Cardiac muscle cell (in vitro differentiated cells and primary cell): ENCODE measurements at regions not wholly inside any gene's neighbourhood (a gene's known extent, or its start where the extent isn't known, plus 50 kb on each side); places are given as distances from the start of the nearest gene placed in this dataset.

Source experiments
- DNase-seq, 2 donors: peaks; one replicate each; pipeline versions ENCODE4 v3.0.0 to v3.0.0-alpha.2; 2010 to 2017; ENCODE audit warnings: low read depth in 1 of 2, low spot score in 1 of 2
- H3K27ac ChIP-seq: fragments of 200-600 bp; sonication (generic); 2 replicates; pipeline ENCODE4 v1.5.1; 2016
- H3K27me3 ChIP-seq: fragments of 200-600 bp; sonication (generic); 2 replicates; pipeline ENCODE4 v1.6.0; 2016; ENCODE audit warnings: control low read depth
- H3K36me3 ChIP-seq: fragments of 200-600 bp; sonication (generic); 2 replicates; pipeline ENCODE4 v1.5.1; 2016; ENCODE audit warnings: control low read depth
- H3K4me1 ChIP-seq: fragments of 200-600 bp; sonication (generic); 2 replicates; pipeline ENCODE4 v1.8.1; 2017; ENCODE audit warnings: low read depth, mild to moderate bottlenecking, mixed run types
- H3K4me3 ChIP-seq: fragments of 200-600 bp; sonication (generic); 2 replicates; pipeline ENCODE4 v1.5.1; 2016; ENCODE audit warnings: mild to moderate bottlenecking
- H3K9me3 ChIP-seq: fragments of 200-600 bp; sonication (generic); 2 replicates; pipeline ENCODE4 v1.5.1; 2017; ENCODE audit warnings: low read depth, mild to moderate bottlenecking, control low read depth
- TF ChIP-seq, protein P1 (sequence below): IDR thresholded peaks from 2 replicates; pipeline ENCODE4 v1.5.1; 2012; ENCODE audit warnings: low read depth, mild to moderate bottlenecking, low read length

DNA sequence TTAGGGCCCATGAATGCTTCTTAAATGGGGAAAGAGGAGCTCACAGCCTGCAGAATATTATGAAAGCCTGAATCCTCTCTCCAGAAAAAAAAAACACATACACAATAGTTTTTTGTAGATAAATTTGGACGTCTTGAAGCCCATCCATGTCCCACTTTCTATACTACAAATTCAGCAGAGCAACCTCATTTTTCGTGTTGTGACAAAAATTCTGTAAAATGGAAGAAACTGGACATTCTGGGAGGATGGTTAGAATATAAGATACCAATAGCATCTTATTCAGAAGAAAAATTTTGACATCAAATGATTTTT is 102.1 kb downstream of the ZNF281 start:
- Histone ChIP-seq H3K27ac (no peak overlapping the region), H3K9me3 (no peaks in the 10 kb centered on the region), H3K36me3 (no peaks in the 10 kb centered on the region), H3K4me3 (no peak overlapping the region), H3K4me1 (no peaks in the 10 kb centered on the region), H3K27me3 (peaks cover 44% of the 10 kb centered on the region)
- no peak for DNase-seq
- TF ChIP-seq, protein P1, sequence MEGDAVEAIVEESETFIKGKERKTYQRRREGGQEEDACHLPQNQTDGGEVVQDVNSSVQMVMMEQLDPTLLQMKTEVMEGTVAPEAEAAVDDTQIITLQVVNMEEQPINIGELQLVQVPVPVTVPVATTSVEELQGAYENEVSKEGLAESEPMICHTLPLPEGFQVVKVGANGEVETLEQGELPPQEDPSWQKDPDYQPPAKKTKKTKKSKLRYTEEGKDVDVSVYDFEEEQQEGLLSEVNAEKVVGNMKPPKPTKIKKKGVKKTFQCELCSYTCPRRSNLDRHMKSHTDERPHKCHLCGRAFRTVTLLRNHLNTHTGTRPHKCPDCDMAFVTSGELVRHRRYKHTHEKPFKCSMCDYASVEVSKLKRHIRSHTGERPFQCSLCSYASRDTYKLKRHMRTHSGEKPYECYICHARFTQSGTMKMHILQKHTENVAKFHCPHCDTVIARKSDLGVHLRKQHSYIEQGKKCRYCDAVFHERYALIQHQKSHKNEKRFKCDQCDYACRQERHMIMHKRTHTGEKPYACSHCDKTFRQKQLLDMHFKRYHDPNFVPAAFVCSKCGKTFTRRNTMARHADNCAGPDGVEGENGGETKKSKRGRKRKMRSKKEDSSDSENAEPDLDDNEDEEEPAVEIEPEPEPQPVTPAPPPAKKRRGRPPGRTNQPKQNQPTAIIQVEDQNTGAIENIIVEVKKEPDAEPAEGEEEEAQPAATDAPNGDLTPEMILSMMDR, result no peak

DNA sequence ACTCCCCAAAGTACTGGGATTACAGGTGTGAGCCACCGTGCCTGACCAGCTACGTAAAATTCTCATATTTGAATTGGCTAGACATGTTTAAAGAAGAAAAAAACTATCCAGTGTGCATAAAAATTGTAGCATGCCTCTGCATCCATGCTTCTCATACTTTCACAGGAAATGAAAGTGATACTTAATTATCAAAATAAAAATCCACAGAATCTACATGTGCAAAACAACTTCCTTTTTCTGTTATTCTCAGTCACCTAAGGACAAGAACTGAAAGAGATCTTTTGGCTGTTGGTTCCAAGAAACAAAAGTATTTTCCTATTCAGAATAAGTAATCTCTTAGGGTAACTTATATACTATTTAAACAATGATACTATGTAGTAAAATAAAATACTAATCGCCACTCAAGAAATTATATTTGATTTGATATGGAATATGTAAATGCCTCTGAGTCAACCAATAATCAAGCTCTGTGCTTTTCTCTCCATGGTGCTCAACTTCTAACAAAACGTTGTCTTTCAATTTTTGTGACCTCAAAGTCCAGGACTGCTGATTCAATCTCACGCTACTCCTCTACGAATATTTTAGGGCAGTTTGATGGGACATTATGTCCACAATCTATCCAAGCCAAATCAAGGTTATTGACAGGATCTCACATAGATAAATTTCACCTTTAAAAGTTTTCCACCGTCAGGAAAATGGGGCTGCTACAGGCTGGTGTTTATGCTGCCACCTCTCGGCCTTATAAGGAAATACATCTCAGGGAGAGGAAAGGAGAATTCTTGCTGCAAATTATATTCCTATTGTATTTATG is 102.7 kb downstream of the ZNF281 start:
- Histone ChIP-seq H3K27ac (no peak overlapping the region), H3K9me3 (no peaks in the 10 kb centered on the region), H3K27me3 (peaks cover 50% of the 10 kb centered on the region), H3K4me1 (no peaks in the 10 kb centered on the region), H3K4me3 (no peak overlapping the region), H3K36me3 (no peaks in the 10 kb centered on the region)
- TF ChIP-seq, protein P1, result peak; percentile 89
- DNase-seq, result peak; percentile 49 to 56

DNA sequence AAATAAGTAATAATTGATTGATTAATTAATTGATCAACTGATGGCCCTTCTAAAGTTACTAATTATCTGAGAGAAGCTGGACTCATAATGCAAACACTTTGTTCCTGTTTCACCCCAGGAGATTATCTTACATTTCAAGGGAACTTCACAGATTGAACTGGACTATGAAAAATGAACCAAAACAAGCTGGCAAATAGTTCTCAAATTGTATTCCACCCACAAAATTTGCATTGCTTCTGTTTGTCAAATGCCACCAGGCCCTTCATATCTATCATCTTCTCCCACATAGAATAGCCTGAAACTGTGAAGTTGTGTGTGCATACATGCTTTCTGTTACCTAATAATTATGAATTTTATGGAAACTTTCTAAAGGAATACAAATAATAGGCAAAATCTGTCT is 104.0 kb downstream of the ZNF281 start:
- TF ChIP-seq, protein P1, result no peak
- no peaks in the 10 kb centered on the region for H3K4me1 ChIP-seq
- DNase-seq, result no peak
- H3K27me3 ChIP-seq, result peaks cover 63% of the 10 kb centered on the region
- no peak overlapping the region for H3K4me3 ChIP-seq
- H3K36me3 ChIP-seq, result no peaks in the 10 kb centered on the region
- H3K9me3 ChIP-seq, result no peaks in the 10 kb centered on the region
- H3K27ac ChIP-seq, result no peak overlapping the region

DNA sequence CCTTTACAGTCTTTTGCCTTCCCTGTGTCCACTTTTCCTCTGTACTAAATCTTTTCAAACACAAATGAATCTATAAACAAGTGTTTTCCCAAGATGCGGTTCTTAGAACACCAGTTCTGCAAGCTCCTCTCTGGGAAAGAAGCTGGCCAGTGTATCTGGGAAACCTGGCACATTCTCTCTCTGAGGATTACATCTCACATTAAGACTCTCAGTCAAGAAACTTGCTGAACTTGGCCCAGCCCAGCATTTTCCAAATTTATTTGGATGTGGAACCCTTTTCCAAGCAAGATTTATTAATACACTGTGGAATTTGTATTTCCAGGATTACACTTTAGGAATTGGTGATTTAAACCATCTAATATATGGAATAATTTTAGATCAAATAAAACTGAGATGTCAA is 105.7 kb downstream of the ZNF281 start:
- H3K4me3 ChIP-seq, result no peak overlapping the region
- H3K4me1 ChIP-seq, result no peaks in the 10 kb centered on the region
- TF ChIP-seq, protein P1, result no peak
- no peaks in the 10 kb centered on the region for H3K9me3 ChIP-seq
- H3K36me3 ChIP-seq, result no peaks in the 10 kb centered on the region
- H3K27ac ChIP-seq, result no peak overlapping the region
- no peak for DNase-seq
- H3K27me3 ChIP-seq, result peaks cover 75% of the 10 kb centered on the region

DNA sequence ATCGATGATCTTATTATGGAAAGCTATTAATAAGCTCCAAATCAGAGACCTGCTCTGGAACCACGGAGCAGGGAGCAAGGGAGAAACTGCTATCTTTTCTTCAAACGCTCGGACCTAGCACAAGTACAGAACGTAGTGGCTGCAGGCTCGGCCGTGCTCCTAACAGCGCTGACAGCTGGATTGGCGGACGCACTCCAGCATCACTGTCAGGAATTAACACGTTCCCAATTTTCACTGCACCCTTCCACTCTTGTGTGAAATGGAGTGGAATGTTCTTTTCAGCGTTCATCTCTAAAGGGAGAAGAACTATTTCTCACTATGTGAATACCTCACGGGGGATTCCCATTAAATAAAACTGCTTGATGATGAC is 106.9 kb downstream of the ZNF281 start:
- peak; percentile 25 to 54 for DNase-seq
- no peaks in the 10 kb centered on the region for H3K9me3 ChIP-seq
- no peaks in the 10 kb centered on the region for H3K4me1 ChIP-seq
- peaks cover 75% of the 10 kb centered on the region for H3K27me3 ChIP-seq
- H3K36me3 ChIP-seq, result no peaks in the 10 kb centered on the region
- H3K4me3 ChIP-seq, result peak overlapping the region; percentile 29
- TF ChIP-seq, protein P1, result no peak
- no peak overlapping the region for H3K27ac ChIP-seq
